Hematopoietic multipotent progenitor cell treated with erythropoietin and hydrocortisone succinate and interleukin-3 and kit ligand, for 6 days (in vitro differentiated cells): ENCODE measurements at regions not wholly inside any gene's neighbourhood (a gene's known extent, or its start where the extent isn't known, plus 50 kb on each side); places are given as distances from the start of the nearest gene placed in this dataset.
A peak's percentile ranks its signal among the peaks of the same experiment; 100 is the strongest.

Source experiments
- DNase-seq: peaks from one replicate; pipeline ENCODE4 v3.0.0-alpha.2; 2015

GRCh38 chr6:166877906-166878305, 78.4 kb downstream of the RNASET2 start:
- DNase-seq: no peak

GRCh38 chr6:166877349-166877748, 79.0 kb downstream of the RNASET2 start:
- DNase-seq: no peak

GRCh38 chr6:166872531-166873009, 83.8 kb downstream of the RNASET2 start:
- no peak for DNase-seq

GRCh38 chr6:166870602-166871208, 85.6 kb downstream of the RNASET2 start:
- no peak for DNase-seq

GRCh38 chr6:166866839-166867637, 89.3 kb downstream of the RNASET2 start:
- DNase-seq: no peak

GRCh38 chr6:166864333-166864732, 92.0 kb downstream of the RNASET2 start:
- no peak for DNase-seq

GRCh38 chr6:166862978-166863530, 93.3 kb downstream of the RNASET2 start:
- DNase-seq: no peak

- DNase-seq: no peak
Observed at GRCh38 chr6:166862287-166862977, 93.9 kb downstream of the RNASET2 start.

GRCh38 chr6:166861961-166862286, 94.4 kb downstream of the RNASET2 start:
- no peak for DNase-seq

- no peak for DNase-seq
Observed at GRCh38 chr6:166861304-166861703, 95.0 kb downstream of the RNASET2 start.

GRCh38 chr6:166860392-166860791, 96.0 kb downstream of the RNASET2 start:
- DNase-seq: no peak

GRCh38 chr6:166855416-166855815, 100.9 kb downstream of the RNASET2 start:
- DNase-seq: peak; percentile 25

- DNase-seq: no peak
Observed at GRCh38 chr6:166853371-166854325, 102.7 kb downstream of the RNASET2 start.

- DNase-seq: no peak
Observed at GRCh38 chr6:166852451-166852975, 103.8 kb downstream of the RNASET2 start.

GRCh38 chr6:166851911-166852310, 104.4 kb downstream of the RNASET2 start:
- no peak for DNase-seq

- no peak for DNase-seq
Observed at GRCh38 chr6:166851426-166851825, 104.9 kb downstream of the RNASET2 start.

GRCh38 chr6:166850677-166851076, 105.7 kb downstream of the RNASET2 start:
- DNase-seq: no peak

GRCh38 chr6:166849749-166850183, 106.6 kb downstream of the RNASET2 start:
- no peak for DNase-seq

- DNase-seq: no peak
Observed at GRCh38 chr6:166848979-166849748, 107.2 kb downstream of the RNASET2 start.

GRCh38 chr6:166846446-166847142, 109.8 kb downstream of the RNASET2 start:
- peak; percentile 38 for DNase-seq

GRCh38 chr6:166842607-166843006, 113.7 kb downstream of the RNASET2 start:
- no peak for DNase-seq
